ENCODE measurements at regions not wholly inside any gene's neighbourhood (a gene's known extent, or its start where the extent isn't known, plus 50 kb on each side); places are given as distances from the start of the nearest gene placed in this dataset.

- DNase-seq = no peak
These were observed 109.5 kb upstream of the PFN2 start for GRCh38 chr3:150080058-150080730.

- no peak for DNase-seq
These were observed 108.5 kb upstream of the PFN2 start for GRCh38 chr3:150079029-150079739.

DNA sequence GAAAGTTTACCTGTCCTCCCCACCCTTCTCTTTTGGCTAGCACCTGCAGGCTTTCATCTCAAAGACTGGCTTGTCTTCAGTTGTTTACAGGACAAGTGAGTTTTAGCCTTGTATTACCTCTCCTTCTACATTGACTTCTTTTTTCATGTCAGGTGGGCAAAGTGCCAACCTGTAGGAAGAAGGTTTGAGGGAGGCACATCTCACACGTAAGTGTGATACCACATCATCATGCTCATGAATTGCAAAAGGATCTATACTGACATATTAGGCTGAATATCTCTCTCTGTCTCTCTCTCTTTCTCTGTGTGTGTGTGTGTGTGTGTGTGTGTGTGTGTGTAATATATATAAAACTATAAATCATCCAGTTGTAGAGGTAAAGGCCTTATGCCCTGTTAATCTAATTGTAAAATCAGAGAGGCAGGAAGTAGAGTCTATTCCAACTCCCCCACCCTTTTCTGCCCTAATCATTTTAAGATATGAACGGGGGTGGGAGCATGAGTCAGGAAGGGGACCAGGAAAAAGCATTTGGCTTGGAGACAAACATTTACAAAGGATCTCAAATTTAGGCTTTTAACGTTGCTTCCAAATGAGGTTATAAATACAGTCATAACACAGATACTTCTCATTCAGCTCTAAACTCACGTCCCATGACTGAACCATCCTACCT, 107.0 kb upstream of the PFN2 start:
- no peak for DNase-seq

GRCh38 chr3:150077107-150077506, 106.4 kb upstream of the PFN2 start:
- no peak for DNase-seq

DNA sequence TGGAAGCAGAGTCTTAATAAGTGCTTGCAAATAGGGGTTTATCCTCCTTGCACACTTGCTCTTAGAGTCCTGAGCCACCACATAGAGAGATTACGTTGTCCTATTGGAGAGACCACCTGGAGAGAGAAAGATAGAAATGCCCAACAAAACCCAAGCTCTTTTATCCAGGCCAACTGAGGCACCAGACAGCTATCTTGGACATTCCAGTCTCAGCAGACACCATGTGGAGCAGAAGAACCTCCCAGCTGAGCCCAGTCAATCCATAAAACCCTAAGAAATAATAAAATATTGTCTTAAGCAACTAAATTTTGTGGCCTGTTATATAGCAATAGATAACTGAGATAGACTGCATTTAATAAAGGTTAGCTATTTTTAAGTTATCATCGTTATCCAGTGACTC, 105.7 kb upstream of the PFN2 start:
- DNase-seq = no peak

GRCh38 chr3:150075417-150075865, 104.7 kb upstream of the PFN2 start:
- DNase-seq = no peak

DNA sequence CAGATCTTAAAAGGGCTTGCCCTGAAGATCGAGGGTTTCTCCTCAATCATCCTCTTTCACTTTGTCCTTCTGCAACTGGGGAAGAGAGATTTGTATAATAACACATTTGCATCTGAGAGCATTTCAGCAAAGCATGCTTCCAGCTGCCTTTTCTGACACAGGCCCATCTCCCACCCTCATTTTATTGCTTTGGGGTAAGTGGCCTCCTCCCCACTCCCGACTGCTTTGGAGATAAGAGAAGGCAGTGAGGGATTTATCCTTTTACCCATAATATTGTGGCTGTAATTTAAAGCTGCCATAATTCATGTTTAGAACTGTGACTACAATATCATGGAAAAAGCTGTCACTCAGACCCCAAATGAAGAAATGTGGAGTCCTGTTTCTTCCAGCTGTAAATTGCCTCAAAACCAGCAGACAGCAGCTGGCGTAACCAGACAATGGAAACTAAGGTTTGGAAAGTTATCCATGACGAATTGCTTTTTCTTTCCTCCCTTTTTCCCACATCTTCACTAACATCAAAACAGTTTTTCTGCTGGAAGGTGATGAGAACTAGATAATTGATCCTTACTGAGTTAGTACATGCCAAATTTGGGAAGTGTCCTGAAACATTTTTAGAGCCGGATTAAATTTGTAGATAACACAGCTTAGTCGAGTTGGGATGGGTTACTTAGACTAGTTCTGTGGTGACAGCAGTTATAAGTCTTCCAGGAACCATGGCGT, 104.2 kb upstream of the PFN2 start:
- DNase-seq = no peak

GRCh38 chr3:150074277-150074676, 103.6 kb upstream of the PFN2 start:
- DNase-seq = no peak

DNA sequence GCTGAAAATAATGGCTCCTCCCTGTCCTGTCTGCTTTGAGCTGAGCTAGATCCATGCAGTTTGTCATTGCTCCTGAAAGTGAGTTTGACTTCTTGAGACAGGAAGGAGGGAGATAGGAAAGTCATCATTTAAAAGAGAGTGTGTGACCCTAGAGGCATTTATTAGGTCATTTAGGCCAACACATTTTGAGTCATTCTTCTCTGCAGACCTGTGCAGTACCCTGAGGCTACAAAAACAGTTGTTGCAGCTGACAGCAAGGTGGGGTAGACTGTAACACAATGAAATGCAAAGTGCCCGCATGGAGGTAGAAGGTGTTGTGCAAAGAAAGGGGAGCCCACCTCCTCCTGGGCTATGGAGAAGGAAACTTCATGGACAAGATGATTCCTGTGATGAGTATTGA, 102.8 kb upstream of the PFN2 start:
- DNase-seq = no peak

DNA sequence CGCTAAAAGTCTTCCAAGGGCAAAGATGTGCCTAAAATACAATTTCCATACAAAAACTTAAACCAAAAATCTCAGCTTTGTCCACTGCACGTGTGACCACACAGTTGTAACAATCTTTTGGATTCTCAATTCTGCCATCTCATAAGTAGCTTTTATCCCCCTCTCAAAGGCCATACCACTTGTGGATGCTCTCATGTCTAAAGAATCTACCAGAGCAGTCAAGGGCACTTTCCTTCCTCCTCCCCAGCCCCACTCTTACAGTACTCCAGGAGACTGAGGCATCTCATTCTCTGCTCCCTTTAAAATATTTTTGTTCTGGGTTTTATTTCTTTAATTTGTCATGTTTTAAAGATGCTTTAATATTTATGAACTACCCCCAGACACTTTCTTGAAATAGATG, 102.3 kb upstream of the PFN2 start:
- DNase-seq = no peak

- no peak for DNase-seq
These were observed 101.9 kb upstream of the PFN2 start for GRCh38 chr3:150072576-150072975.

- DNase-seq = no peak
These were observed 99.6 kb upstream of the PFN2 start for GRCh38 chr3:150070271-150070670.

- no peak for DNase-seq
These were observed 98.9 kb upstream of the PFN2 start for GRCh38 chr3:150069633-150070032.

DNA sequence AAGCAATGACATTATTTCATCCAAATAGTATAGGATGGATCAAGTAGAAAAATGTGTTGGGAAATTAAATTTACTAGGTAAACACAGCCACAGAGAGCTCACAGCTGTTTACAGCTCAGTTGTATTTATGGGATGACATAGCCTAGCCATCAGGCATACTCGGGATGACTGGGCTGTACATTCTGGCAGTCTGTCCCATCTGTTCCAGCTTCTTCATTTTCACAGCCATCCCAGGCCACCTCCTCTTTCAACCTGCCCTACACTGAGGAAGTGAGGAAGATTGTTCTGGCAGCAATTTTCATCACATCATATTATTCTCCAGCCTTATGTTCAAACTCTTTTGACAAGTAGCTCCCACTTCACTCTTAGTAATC, 98.4 kb upstream of the PFN2 start:
- DNase-seq = no peak

GRCh38 chr3:150068440-150069153, 97.9 kb upstream of the PFN2 start:
- no peak for DNase-seq

GRCh38 chr3:150067561-150067960, 96.9 kb upstream of the PFN2 start:
- DNase-seq = no peak

DNA sequence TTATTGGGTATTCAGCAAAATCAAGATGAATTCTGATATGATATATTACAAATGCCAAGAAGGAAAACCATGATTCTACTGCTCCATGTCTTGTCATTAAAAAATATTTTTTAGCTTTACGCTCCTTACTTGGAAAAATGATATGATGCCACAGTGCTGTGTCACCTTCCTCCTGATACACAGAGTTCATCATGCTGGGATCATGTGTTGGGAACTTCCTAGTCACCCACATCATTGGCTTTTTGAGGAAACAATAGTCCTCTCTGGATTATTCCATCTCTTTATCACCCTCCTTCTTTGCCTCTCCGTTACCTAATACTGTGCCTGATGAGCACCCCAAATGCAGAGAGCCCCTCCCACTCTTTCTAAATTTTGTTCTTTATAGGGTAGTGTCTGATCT, 94.3 kb upstream of the PFN2 start:
- DNase-seq = no peak

GRCh38 chr3:150063237-150063636, 92.5 kb upstream of the PFN2 start:
- no peak for DNase-seq

DNA sequence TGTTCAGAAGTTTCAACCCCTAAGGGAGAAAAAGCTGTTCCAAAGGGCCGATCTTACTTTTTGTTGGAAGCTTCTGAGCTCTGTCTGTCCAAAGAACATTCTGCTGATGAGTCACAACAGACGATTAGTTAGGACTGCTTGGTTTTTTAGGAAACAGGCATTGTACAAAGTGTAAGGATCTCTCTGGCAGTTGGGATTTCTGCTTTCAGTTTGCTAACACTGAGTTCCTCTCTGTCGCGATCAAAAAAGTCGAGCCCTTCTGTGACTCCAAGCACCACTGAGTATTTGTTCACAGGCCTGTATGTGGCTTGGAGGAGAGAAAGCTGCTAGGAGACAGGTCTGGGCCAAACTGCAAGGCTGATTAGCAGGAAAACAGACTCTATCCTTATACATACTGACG, 91.8 kb upstream of the PFN2 start:
- DNase-seq = no peak

DNA sequence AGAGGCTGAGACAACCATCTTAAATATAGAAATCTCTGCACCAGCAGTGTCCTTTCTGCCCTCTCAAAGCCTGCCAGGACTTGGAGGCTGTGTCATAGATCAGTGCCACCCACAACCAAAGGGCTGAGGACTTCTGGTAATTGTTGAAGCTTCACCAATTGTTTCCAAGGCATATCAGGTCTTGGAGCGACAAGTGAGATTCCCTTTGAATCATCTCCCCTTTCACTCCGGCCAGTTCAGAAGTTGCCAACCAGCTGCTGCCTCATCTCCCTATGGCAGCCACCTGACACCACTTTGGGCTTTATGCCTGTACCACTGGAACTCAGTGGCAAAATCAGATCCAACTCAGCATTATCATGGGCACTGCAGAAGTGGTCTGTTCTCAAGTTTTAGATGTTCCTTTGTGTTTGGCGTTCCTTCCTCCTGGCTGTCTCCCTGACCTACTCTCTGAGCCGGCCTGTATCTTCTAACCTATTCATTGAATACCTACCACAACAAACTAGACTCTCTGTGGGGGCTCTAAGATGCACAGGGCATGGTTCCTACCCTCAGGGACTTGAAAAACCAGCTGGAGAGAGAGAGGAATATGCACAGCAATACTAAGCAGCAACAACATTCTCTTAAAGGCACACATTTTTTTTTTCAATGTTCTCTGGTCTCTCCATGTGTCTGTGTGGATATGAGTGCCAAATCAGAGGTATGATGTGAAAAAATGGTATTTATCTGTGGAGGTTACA, 90.8 kb upstream of the PFN2 start:
- DNase-seq = no peak

DNA sequence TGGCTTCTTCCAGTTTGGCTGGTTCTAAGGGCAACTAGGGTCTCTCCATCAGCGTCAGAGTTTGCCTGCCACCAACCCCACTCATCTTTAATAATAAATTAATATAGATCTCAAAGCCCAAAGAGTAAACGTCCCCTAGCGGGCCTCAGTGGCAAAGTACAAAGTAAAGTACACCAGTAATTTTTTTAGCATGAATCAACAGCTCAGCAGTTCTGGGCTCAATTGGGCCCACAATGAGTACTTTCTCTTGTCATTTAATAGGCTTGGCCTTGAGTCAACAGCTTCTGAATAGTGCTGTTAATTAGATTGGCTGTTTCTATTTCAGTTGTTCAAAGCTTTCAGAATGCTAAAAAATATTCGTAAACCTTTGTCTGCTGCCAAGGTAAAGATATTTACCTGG, 89.0 kb upstream of the PFN2 start:
- DNase-seq = no peak

DNA sequence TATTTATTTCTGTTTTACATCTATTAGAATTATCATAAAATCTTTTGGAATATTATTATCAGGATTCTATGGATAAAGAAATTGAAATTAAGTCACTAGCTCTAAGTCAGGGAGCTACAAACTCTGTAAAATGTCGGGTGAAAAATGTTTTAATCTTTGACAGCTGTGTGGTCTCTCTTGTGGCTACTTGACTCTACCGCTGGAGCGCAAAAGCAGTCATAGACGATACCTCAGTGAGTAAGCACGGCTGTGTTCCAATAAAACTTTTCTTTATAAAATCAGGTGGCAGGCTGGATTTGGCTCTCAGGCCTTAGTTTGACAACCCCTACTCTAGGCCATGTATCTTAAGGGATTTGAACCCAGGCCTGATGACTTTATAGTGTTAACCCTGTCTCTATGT, 88.5 kb upstream of the PFN2 start:
- no peak for DNase-seq

Measured in NCI-H1048 (cell line).